Stomach (tissue), 4 donors: ENCODE measurements at regions not wholly inside any gene's neighbourhood (a gene's known extent, or its start where the extent isn't known, plus 50 kb on each side); places are given as distances from the start of the nearest gene placed in this dataset.

Source experiments
- EP300 ChIP-seq: sonication (generic); formaldehyde crosslinking; IDR thresholded peaks from one replicate; pipeline ENCODE4 v1.6.1; 2017; ENCODE audit warnings: antibody characterized with exemption
- POLR2A ChIP-seq, 4 donors: fragments of 450-650 bp; IDR thresholded peaks; one replicate each; pipeline ENCODE4 v1.6.1; 2016; ENCODE audit warnings: antibody characterized with exemption in 4 of 4, control low read depth in 2 of 4, mild to moderate bottlenecking in 1 of 4, moderate library complexity in 1 of 4
- POLR2AphosphoS5 ChIP-seq, 3 donors: sonication (generic); formaldehyde crosslinking; IDR thresholded peaks; one replicate each; pipeline ENCODE4 v1.6.1; 2016; ENCODE audit warnings: antibody characterized with exemption in 3 of 3
- TF ChIP-seq, protein P1 (sequence below), 7 experiments: fragments of 450-650 bp in 4 of 7; fragments of 200-600 bp in 3 of 7; sonication (generic) in 3 of 7; IDR thresholded peaks; one replicate each; pipeline ENCODE4 v1.5.1; 2016 to 2019; ENCODE audit warnings: antibody characterized with exemption in 7 of 7, control low read depth in 2 of 7, mild to moderate bottlenecking in 1 of 7

GRCh38 chr16:6247775-6248174, 1084.9 kb upstream of the RBFOX1 start:
- TF ChIP-seq POLR2A (IDR thresholded peaks at IDR 0.05) (no peak), POLR2AphosphoS5 (IDR thresholded peaks at IDR 0.05) (no peak), EP300 (no peak)
- TF ChIP-seq, protein P1, sequence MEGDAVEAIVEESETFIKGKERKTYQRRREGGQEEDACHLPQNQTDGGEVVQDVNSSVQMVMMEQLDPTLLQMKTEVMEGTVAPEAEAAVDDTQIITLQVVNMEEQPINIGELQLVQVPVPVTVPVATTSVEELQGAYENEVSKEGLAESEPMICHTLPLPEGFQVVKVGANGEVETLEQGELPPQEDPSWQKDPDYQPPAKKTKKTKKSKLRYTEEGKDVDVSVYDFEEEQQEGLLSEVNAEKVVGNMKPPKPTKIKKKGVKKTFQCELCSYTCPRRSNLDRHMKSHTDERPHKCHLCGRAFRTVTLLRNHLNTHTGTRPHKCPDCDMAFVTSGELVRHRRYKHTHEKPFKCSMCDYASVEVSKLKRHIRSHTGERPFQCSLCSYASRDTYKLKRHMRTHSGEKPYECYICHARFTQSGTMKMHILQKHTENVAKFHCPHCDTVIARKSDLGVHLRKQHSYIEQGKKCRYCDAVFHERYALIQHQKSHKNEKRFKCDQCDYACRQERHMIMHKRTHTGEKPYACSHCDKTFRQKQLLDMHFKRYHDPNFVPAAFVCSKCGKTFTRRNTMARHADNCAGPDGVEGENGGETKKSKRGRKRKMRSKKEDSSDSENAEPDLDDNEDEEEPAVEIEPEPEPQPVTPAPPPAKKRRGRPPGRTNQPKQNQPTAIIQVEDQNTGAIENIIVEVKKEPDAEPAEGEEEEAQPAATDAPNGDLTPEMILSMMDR (IDR thresholded peaks at IDR 0.05): no peak
